Endothelial cell of umbilical vein (primary cell): ENCODE measurements at regions not wholly inside any gene's neighbourhood (a gene's known extent, or its start where the extent isn't known, plus 50 kb on each side); places are given as distances from the start of the nearest gene placed in this dataset.

ENCODE experiments used
- BruUV-seq: library from RNA; stranded (reverse); fragments of 400-500 nt; replicated peaks from 2 replicates; lab custom pipeline; 2021; lab: Mats Ljungman, UMichigan
- CTCF ChIA-PET: fragments of 300-600, 350-600 bp; sonication (Branson Sonifier 250); formaldehyde crosslinking; loops from one replicate; lab custom pipeline; 2021; ENCODE audit warnings: antibody characterized with exemption, inconsistent platforms; lab: Charles Lee
- POLR2A ChIA-PET: fragments of 300-600, 350-600 bp; sonication (Branson Sonifier 250); formaldehyde crosslinking; loops from one replicate; lab custom pipeline; 2021; ENCODE audit warnings: antibody characterized with exemption, inconsistent platforms; lab: Charles Lee
- DNase-seq: peaks from one replicate; pipeline ENCODE4 v3.0.0-alpha.2; 2011; ENCODE audit warnings: low read depth, low spot score
- FAIRE-seq: peaks from 2 replicates; lab custom pipeline; 2011; peaks lifted over from hg19 to GRCh38; lab: Jason Lieb, UNC
- H2AFZ ChIP-seq: 2 replicates; pipeline ENCODE4 v1.6.0; 2012; ENCODE audit warnings: low read depth, low read length, control low read depth, inconsistent platforms
- H3K27ac ChIP-seq: 2 replicates; pipeline ENCODE4 v1.5.1; 2011; ENCODE audit warnings: low read depth, mild to moderate bottlenecking, control low read depth, low read length, moderate library complexity; ENCODE audit not compliant: insufficient read depth
- H3K27me3 ChIP-seq, 2 experiments: 2 replicates each; pipeline versions ENCODE4 v1.6.0 to v1.6.1; 2011; ENCODE audit warnings: low read length in 2 of 2, mixed read lengths in 1 of 2; ENCODE audit not compliant: control insufficient read depth in 2 of 2, insufficient read depth in 2 of 2
- H3K36me3 ChIP-seq, 2 experiments: 2 replicates in 1 of 2; 3 replicates in 1 of 2; pipeline ENCODE4 v1.5.1; 2011; ENCODE audit warnings: low read length in 2 of 2, mild to moderate bottlenecking in 1 of 2, moderate library complexity in 1 of 2; ENCODE audit not compliant: control insufficient read depth in 2 of 2, insufficient read depth in 2 of 2; ENCODE audit errors: extremely low read depth in 1 of 2
- H3K4me1 ChIP-seq: 3 replicates; pipeline ENCODE4 v1.5.1; 2011; ENCODE audit warnings: mild to moderate bottlenecking, low read length; ENCODE audit not compliant: control insufficient read depth, insufficient read depth; ENCODE audit errors: extremely low read depth
- H3K4me2 ChIP-seq: 2 replicates; pipeline ENCODE4 v1.6.1; 2011; ENCODE audit warnings: low read length, control low read depth, mixed read lengths; ENCODE audit not compliant: insufficient read depth
- H3K4me3 ChIP-seq, 3 experiments: fragments of 200-600 bp in 1 of 3; sonication (generic), shearing (Covaris generic) in 1 of 3; replicated peaks in 1 of 3; 2 replicates each; pipeline ENCODE4 v1.5.1; 2011 to 2016; ENCODE audit warnings: control low read depth in 3 of 3, low read length in 3 of 3, mild to moderate bottlenecking in 2 of 3, inconsistent platforms in 1 of 3, low read depth in 1 of 3, moderate library complexity in 1 of 3; ENCODE audit not compliant: insufficient read depth in 1 of 3
- H3K79me2 ChIP-seq: 2 replicates; pipeline ENCODE4 v1.6.0; 2012; ENCODE audit warnings: low read length, inconsistent platforms; ENCODE audit not compliant: control insufficient read depth, insufficient read depth
- H3K9ac ChIP-seq: replicated peaks from 2 replicates; pipeline ENCODE3; 2011; ENCODE audit warnings: low read length, control low read depth; ENCODE audit not compliant: insufficient read depth; ENCODE audit errors: extremely low read depth
- H3K9me1 ChIP-seq: replicated peaks from 3 replicates; pipeline ENCODE4 v1.6.0; 2011; ENCODE audit warnings: mild to moderate bottlenecking, low read length; ENCODE audit not compliant: control insufficient read depth, insufficient read depth; ENCODE audit errors: extremely low read depth
- H3K9me3 ChIP-seq: replicated peaks from 2 replicates; pipeline ENCODE4 v1.5.1; 2012; ENCODE audit warnings: low read length, inconsistent platforms; ENCODE audit not compliant: control insufficient read depth, insufficient read depth
- H4K20me1 ChIP-seq: replicated peaks from 2 replicates; pipeline ENCODE3; 2011; ENCODE audit warnings: mild to moderate bottlenecking, low read length; ENCODE audit not compliant: control insufficient read depth, insufficient read depth; ENCODE audit errors: extremely low read depth
- CTCF ChIP-seq, 2 donors: IDR thresholded peaks; 1 replicate in 1 of 2; 2 replicates in 1 of 2; pipeline ENCODE4 v1.5.1; 2011; ENCODE audit warnings: low read length in 2 of 2, mild to moderate bottlenecking in 2 of 2, moderate library complexity in 2 of 2, control low read depth in 1 of 2, inconsistent platforms in 1 of 2, low read depth in 1 of 2; ENCODE audit not compliant: insufficient read depth in 1 of 2; ENCODE audit errors: extremely low read depth in 1 of 2
- EZH2 ChIP-seq: IDR thresholded peaks from 2 replicates; pipeline ENCODE4 v1.6.1; 2012; ENCODE audit warnings: borderline replicate concordance, low read depth, mild to moderate bottlenecking, moderate library complexity, low read length, inconsistent platforms; ENCODE audit not compliant: severe bottlenecking
- FOS ChIP-seq: IDR thresholded peaks from 2 replicates; pipeline ENCODE4 v1.6.1; 2011; ENCODE audit warnings: mild to moderate bottlenecking, low read length, moderate library complexity, borderline replicate concordance; ENCODE audit not compliant: insufficient read depth
- JUN ChIP-seq: IDR thresholded peaks from 2 replicates; pipeline ENCODE4 v1.6.1; 2011; ENCODE audit warnings: borderline replicate concordance, low read depth; ENCODE audit not compliant: insufficient read length, insufficient read depth
- MAX ChIP-seq: IDR thresholded peaks from 2 replicates; pipeline ENCODE4 v1.6.1; 2011; ENCODE audit not compliant: insufficient read depth, insufficient read length
- MYC ChIP-seq: IDR thresholded peaks from one replicate; pipeline ENCODE4 v1.6.1; 2011; ENCODE audit warnings: mild to moderate bottlenecking, low read depth, low read length
- POLR2A ChIP-seq: IDR thresholded peaks from 2 replicates; pipeline ENCODE4 v1.6.1; 2012; ENCODE audit warnings: low read depth, mild to moderate bottlenecking, control low read depth, low read length
- POLR2AphosphoS5 ChIP-seq: IDR thresholded peaks from 2 replicates; pipeline ENCODE4 v1.6.1; 2012; ENCODE audit warnings: low read depth, mild to moderate bottlenecking, control low read depth, low read length, moderate library complexity; ENCODE audit not compliant: insufficient read depth
- dilution Hi-C: fragments of 300-500 bp; cut with MboI; formaldehyde crosslinking; loops from one replicate; pipeline ENCODE4 v1.15.0; 2019; ENCODE audit warnings: low sequenced_read_pairs; ENCODE audit not compliant: extremely low pct_ligation_motif_present
- intact Hi-C: fragments of 100-400 bp; cut with micrococcal nuclease; formaldehyde crosslinking; loops from one replicate; pipeline ENCODE4 v1.10.0; 2022

GRCh38 chr3:519026-519425 is 322.5 kb downstream of the CHL1 start:
- no TSS peak for BruUV-seq
- Histone ChIP-seq H3K27me3 (no peaks in the 10 kb centered on the region), H3K4me1 (no peaks in the 10 kb centered on the region), H3K27ac (no peak overlapping the region), H3K9ac (no peak overlapping the region), H2AFZ (no peak overlapping the region), H3K36me3 (no peaks in the 10 kb centered on the region), H3K4me2 (no peak overlapping the region), H3K4me3 (no peak overlapping the region), H3K9me1 (no peaks in the 10 kb centered on the region), H4K20me1 (no peaks in the 10 kb centered on the region), H3K79me2 (no peaks in the 10 kb centered on the region), H3K9me3 (no peaks in the 10 kb centered on the region)
- intact Hi-C loops (no loop called here), dilution Hi-C loops (no loop called here)
- FAIRE-seq (no peak), DNase-seq (no peak)
- POLR2A ChIA-PET, result no interaction called here
- CTCF ChIA-PET, result no interaction called here
- TF ChIP-seq POLR2AphosphoS5, result no peak
- TF ChIP-seq CTCF (IDR thresholded peaks at IDR 0.05; ENCODE audit: extremely low read depth in 1 of 2, insufficient read depth in 1 of 2, low read depth in 1 of 2, low read length in 2 of 2), result no peak
- no peak for TF ChIP-seq MYC
- no peak for TF ChIP-seq JUN
- no peak for TF ChIP-seq EZH2
- TF ChIP-seq MAX, result no peak
- TF ChIP-seq FOS, result no peak
- TF ChIP-seq POLR2A, result no peak
